GM18511 (cell line): ENCODE measurements at regions not wholly inside any gene's neighbourhood (a gene's known extent, or its start where the extent isn't known, plus 50 kb on each side); places are given as distances from the start of the nearest gene placed in this dataset.

ENCODE experiments used
- ATAC-seq: cut with Tn5 transposase; IDR thresholded peaks from one replicate; pipeline ENCODE4 v1.9.1; 2021; ENCODE audit warnings: mild to moderate bottlenecking, moderate library complexity; ENCODE audit not compliant: unreplicated experiment

DNA sequence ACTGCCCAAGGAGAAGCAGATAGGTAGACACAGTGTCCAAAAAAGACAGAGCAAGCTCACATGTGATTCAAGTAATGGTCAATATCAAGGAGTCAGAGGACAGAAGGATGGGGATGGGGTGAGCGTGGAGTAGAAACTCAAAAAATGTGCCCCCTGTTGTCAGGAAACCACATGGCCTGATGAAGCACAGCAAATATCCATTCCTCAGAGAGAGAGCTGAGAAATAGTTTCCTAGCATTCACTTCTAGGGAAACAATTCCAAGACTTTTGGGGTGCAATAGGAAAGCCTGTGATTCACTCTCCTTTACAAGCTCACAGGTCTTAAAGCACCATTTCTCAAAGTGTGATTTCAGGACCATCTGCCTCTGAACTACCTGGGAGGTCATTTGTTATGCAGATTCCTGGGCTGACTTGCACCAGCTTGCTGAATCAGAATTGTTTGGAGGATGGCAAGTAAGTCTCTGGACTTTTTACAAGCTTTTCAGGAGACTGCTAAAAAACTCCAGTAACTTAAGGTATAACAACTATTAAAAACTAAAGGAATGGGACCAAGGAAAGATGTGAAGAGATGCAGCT is 432.8 kb downstream of the HDGFL1 start:
- ATAC-seq, result no peak

DNA sequence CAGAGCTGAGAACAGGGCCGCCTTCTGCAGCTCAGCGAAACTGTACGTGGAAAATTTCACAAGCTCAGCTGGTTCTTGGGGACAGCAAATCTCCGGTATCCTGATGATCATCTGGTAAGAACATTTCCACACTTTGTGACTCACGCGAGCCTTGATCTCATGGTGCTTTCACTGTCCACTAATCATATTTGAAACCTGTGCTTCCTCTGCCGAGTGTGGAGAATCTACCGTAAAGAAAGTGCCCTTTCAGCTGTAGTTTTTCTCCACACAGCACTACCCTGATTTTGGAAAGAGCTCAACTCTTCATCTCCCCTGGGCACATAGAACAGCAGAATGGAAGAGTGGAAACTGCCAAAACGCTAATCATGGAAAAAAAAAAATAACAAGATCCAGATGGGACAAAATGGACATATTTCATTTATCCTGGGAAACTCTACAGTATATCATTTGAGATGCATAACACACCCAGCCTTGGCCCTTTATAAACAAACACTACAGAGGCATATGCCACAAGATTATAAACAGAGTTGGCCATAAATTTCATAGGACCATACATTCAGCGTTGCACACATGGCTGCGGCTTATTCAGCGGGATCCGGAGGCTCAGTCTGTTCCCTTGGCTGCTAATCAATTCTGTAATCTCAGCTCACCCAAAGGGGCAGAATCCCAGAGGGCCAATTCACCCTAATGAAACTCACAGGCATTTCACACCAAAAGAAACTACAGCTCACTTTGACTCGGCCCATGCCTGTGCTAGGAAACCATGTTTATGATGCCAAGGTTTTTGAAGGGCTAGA is 434.5 kb downstream of the HDGFL1 start:
- no peak for ATAC-seq

DNA sequence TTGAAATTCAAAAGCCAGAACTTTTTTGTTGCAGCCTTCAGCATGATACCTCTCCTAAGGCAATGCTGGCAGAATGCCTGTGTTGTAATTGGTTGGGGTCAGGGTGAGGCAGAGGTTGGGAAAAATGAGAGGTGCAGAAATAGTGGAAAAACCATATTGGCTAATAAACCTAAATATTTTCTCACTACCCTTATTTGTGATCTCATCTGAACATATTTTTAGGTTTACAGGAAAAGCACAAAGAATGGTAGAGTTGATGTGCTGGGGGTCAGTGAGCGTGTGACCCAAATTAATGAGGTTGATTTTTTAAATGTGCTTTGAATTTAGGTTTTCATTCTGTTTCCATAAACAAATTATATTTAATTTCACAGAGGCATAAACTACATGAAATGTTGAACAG is 437.3 kb downstream of the HDGFL1 start:
- no peak for ATAC-seq

DNA sequence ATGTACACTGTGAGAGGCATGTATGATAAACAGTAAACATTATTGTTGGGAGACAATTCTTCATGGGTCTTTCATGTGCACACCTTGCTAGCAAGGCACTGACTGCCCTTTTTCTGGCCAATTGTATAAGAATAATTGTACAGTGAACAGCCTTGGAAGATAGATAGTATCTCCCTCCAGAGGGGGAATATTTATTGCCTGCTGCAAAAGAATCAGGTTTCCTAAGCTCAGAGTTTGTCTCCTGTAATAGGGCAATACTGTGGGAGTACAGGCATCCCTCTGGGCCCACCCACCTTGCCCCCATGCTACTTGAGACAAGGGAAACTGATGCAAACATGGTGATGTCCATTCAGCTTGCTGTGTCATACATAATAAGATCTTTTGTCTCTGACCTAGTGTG is 442.2 kb downstream of the HDGFL1 start:
- no peak for ATAC-seq

DNA sequence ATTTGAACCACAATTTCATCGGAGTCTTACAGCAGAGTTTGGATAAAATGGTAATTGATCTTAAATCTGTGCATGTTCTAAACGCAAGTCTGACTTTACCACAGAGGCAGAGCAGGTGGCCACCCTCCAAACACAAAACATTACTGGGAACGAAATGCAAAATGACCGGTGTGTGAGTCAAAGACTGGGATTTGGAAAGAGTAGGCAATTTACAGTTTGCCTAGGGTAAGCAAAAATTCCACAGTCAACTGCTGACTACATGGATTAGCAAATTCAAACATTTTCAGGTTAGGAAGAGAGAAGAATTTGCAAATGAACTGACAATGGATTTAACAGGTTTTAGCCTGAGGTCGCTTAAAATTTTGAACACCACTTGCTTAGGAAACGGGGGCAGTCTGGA is 444.4 kb downstream of the HDGFL1 start:
- no peak for ATAC-seq

DNA sequence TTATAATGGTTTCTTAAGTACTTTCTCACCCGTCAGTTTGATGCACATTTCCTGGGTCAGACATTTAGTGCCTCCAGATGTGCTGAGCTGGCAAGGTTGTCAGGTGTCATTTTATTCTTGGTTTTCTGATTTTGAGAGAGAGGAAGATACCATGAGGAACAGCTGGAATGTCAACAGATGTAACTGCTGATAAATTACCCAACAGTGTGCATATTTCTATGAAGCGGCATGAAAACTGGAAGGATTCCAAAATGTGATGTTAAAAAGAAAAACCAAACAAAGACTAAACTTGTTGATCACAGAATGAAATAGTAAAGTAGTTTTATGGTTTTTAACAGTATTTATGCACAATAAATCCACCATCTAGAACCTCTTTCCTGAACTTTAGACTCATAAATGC is 447.3 kb downstream of the HDGFL1 start:
- ATAC-seq, result no peak

DNA sequence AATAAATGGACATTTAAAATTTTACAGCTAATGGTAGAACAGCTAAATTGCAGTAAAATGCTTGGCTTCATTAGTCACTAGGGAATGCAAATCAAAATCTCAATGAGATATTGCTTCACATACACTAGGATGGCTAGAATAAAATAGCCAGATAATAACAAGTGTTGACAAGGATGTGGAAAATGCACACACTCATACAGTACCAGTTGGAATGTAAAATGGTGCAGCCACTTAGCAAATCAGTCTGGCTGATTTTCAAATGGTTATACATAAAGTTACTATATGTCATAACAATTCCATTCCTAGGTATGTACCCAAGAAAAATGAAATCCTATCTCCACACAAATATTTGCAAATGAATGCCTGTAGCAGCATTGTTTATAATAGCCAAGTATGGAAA is 452.1 kb downstream of the HDGFL1 start:
- no peak for ATAC-seq

DNA sequence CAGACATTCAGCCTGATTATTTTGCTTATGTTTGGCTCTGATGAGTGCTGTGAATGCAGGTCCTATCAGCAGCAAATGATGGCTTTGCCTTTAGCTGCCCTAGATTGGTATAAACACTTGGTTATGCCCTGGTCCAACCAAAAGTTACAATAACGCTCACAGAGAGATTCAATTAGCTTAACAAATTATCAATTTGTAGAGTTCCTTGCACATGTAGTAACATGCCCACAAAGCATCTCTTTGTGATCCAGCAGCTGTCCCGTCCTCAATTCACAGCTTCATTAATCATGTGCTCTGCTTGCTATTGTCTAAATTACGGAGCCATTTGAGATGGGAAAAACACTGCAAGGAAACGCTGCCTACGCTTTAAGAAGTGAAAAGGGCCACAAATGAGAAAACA is 457.9 kb downstream of the HDGFL1 start:
- ATAC-seq, result no peak

DNA sequence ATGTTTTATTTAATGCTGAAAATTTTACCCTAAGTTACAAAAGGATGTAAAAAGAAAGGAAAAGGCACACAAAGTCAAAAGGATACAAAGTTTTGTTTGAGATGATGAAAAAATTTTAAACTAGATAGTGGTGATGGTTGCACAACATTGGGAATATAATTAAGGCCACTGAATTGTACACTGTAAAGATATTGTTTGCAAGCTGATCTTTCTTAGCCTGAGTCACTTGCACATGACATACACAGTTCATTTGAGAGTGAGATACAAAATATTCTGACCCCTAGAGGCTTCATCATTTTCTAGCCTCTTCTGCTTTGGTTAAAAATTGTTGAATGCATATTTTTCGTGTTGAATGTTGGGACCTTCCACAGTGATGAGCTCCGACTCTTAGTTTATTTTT is 462.6 kb downstream of the HDGFL1 start:
- ATAC-seq, result no peak

DNA sequence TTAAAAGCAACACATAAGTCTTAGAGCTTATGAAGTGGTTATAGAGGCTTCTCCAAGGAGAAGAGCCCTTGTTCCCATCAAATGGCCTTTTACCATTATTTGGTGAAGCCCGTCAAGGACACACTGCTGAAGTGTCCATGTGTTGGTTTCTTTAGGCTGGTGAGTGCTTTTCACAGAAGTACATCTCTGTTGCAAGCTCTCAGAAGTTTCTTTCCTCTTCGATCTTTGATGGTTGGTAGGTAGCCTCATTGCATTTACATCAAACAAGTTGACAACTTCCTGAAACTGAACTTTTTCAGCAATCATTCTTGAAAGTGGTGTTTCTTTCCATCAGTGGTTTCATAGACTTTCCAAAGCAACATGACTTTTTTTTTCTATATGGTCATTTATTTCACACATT is 465.6 kb downstream of the HDGFL1 start:
- no peak for ATAC-seq

DNA sequence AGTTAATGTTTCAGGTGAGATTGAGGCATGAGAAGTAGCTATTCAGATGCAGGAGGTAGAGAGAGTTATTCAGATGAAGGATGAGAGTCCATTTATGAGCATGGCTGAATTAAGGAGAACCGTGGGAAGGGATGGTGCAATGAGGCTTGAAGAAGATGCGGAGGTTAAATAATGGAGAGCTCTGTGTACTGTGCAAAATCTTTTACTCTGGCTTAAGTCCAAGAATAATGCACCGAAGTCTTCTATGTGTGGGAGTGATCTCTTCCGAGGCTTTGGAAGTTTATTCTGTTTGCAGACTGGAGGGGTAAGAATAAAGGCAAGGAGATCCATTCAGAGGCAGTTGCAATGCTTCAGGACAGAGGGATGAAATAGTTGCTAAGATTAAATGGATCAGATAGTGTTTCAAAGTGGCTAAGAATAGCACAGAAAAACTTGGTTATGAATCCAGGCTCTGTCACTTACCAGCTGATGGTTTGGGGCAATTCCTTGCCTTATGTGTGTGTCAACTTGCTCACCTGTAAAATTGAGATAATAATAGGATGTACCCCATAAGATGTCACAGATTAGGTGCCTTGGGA is 467.1 kb downstream of the HDGFL1 start:
- ATAC-seq, result no peak

DNA sequence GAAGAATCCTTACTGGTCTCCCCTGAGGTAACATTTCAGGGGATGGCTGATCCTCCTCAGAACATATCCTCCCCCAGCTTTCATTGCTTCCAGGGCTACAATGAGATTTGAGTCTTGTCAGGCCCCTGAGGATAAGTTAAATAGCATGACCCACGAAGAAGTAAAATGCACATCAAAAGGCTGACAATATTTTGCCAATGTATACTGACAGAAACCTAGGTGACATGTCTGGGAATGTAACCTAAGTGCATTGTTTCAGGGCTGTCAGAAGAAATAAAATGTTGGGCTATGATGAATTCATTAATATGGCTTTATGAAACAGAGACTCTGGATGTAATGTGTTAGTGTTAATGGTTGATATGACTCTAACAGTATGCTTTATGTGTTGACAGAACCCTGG is 471.5 kb downstream of the HDGFL1 start:
- ATAC-seq, result no peak

DNA sequence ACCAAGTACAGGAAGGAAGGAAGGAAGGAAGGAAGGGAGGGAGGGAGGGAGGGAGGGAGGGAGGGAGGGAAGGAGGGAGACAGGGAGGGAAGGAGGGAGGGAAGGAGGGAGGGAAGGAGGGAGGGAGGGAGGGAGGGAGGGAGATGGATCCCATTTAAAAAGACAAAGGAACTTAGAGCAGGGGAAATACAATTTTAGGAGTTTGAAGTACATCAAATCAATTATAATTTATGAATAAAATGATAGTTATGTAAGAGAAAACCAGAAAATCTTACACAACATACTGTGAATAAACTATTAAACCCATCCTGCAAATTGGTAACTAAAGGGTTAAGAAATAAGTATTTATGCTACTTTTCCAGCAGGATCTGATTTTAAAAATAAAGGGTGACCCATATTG is 475.9 kb downstream of the HDGFL1 start:
- no peak for ATAC-seq

DNA sequence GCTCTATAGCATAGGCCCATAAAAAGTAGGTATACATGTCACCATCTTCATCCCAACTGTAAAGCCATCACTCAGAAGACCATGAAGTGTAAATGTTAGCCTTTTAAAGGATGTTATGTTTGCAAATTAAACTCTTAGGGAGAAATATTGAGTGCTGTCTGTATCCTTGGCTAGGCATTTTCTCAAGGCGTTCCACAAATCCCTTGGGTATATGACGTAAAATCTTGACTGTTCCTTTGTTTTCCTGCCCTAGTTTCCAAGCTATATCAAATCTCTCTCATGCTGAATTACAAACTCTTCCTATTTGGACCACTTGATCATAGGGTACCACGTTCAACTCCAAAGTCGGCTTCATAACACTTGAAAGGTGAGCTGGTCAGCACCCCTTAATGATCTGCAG is 486.2 kb downstream of the HDGFL1 start:
- no peak for ATAC-seq

DNA sequence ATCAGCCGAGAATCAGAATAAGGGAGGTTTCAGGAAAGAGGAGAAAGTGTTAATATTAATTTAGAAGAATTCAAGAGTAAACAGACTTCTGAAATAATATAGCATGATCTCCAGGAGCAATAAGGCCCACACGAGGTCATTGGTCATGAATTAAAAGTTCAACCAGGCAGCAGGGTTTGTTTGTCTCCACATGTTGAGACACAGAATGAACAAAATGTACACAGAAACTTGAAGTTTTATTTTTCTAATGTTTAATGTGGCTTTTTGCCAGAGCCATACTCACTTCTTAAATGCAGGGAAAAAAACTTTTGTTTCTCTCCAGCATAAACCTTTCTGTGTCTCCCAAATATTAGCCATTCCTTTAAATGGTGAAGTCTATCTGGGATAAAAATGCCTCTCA is 504.5 kb downstream of the HDGFL1 start:
- no peak for ATAC-seq

DNA sequence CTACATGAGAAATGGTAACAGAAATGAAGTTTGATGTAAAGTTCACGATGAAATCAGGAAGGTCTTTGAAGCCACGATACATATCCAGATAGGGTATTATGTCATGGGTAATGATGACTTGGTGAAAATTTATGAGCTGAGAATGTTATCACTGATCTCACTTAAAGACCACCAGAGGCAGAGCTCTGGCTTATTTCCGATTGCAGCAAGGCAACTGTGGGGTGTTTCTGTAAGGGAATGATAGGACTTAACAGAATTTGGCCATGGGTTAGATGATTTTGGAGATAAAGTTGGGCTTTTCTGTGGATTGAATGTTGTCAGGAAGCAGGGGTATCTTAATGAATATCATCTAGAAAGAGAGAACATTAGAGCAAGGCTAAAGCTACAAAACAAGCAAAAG is 508.4 kb downstream of the HDGFL1 start:
- no peak for ATAC-seq

DNA sequence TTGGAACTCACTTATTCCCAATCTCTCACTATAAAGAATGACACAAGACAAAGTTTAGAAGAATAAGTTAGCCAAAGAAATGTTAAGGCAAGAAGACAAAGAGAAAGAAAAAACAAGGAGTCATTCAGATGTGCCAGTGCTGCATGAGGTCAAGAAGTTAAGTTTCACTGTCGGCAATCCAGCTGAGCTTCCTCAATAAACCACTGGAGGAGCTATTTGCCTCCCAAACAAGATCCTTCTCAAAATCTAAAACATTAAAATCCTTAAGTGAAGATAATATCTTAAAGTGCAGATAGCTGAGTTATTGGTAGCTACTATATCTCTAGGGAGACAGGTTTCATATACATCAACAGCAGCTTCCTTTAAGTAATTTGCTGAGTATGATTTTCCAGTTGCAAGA is 512.3 kb downstream of the HDGFL1 start:
- no peak for ATAC-seq

DNA sequence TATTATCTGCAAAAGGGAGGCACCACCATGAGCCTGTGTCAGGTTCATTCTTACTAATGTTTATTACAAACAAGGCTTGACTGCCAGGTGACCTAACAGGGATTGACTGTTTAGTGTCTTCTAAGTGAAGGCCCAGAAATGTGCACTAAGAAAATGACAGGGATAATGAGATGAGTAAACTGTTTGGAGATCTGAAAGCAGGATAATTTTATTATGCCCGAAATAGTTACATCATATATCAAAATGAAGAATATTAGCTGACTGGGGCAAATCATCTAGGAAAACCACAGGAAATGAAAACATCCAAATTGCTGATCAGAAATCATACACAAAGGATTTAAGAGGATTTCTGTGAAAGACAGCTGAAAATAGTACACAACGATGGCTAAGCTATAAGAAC is 516.7 kb downstream of the HDGFL1 start:
- ATAC-seq, result no peak

DNA sequence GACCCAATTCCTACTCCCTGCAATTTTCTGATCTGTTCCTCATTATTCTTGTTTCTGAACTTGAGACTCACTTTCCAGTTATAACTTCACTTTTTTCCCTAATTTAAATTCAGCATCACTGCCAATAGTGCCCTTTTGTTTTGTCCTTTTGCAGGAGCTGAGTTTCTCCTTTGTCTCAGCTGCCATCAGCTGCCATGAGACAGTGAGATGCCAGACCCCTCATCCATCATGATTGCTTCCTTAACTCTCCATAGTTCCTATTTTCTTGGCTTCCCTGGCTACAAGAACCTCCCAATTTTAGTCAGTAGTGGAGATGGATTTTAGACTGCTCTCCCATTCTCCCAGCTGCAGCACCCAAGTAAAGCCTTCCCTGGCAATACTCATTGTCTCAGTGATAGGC is 518.1 kb downstream of the HDGFL1 start:
- ATAC-seq, result no peak

DNA sequence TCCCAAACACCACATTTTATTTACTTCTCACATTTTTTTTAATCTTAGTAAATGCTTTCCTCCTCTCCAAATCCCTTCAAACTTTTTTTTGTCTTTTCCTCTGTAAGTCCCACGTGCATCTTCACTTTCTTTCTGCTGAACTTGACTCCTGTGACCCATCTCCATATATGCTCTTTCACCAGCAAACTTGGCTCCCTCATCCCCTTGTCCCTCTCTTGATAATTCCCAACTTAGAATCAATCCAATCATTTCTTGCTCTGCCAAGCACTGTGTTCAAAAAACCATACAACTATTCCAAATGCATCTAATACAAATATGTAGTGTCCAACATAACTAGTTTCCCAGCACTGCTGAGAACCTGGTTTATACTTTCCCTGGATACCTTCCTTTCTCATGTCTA is 519.4 kb downstream of the HDGFL1 start:
- ATAC-seq, result no peak

DNA sequence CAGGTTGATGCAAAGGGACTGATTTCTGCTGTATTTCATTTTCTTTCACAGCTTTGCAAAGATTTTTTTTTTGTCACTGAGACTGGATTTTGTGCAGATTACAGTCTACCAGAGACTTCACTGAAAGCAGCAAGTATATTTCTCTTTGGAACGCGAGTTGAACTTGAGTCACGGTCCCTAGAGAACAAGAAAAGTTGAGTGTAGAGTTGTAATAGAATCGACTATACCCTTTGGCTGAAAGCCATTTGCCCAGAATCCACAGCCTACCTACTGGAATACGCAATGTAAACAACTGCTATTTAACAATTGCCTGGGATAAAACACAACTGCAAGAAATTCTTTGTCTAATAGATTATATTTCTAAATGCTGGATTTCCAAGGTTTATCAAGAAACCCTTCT is 520.6 kb downstream of the HDGFL1 start:
- no peak for ATAC-seq

DNA sequence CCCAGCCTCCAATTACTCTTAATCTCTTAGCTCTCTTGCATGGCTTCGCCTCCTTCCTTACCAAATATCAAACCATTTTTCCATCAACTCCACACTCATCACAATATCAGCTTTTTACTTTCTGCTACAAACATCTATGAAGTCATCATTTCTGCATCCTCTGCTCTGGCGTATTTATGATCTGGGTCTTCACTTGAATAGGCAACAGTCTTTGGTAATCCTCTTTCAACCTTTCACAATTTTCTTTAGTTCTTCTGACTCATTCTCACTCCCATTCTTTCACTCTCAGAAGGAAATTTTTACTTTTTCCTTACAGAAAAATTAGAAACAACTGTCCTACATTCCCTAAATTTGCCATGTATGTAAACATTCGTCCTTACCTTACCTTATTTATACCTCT is 522.4 kb downstream of the HDGFL1 start:
- ATAC-seq, result no peak

DNA sequence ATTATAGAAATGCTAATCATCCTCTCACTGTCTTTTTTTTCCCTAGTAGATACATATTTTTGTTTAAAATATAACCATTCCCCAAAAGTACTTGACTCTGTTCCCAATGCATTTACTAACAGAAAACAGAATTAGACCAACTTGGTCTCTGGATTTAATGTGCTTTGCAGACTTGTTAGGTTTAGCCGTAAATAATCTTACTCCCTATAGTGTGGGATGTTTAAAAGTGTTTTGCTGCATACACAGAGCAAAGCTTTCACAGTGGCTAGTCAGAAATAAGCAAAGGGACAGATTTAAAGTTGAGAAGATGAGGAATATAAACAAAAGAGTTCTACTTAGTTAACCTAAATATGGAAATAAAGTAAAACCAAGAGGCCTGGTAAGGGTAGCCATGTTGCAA is 527.5 kb downstream of the HDGFL1 start:
- ATAC-seq, result no peak
